Heart left ventricle (tissue), 16 donors: ENCODE measurements at regions not wholly inside any gene's neighbourhood (a gene's known extent, or its start where the extent isn't known, plus 50 kb on each side); places are given as distances from the start of the nearest gene placed in this dataset.

ENCODE experiments used
- ATAC-seq, 4 donors: fragments of 200-7000 bp; cut with Tn5 transposase; one replicate each; pipeline ENCODE4 v1.9.1; 2020 to 2022; ENCODE audit warnings: moderate library complexity in 4 of 4, mild to moderate bottlenecking in 3 of 4, moderate number of reproducible peaks in 1 of 4
- DNase-seq, 5 donors: peaks; one replicate each; pipeline ENCODE4 v3.0.0-alpha.2; 2020
- H3K27ac ChIP-seq, 12 donors: fragments of 200-600 bp; sonication (generic) in 4 of 12; one replicate each; pipeline versions ENCODE4 v1.5.0 to v1.8.0; 2016 to 2022; ENCODE audit warnings: mild to moderate bottlenecking in 2 of 12
- H3K27me3 ChIP-seq, 9 donors: fragments of 200-600 bp; sonication (generic) in 2 of 9; one replicate each; pipeline versions ENCODE4 v1.5.1 to v1.8.0; 2016 to 2022; ENCODE audit warnings: mild to moderate bottlenecking in 3 of 9
- H3K36me3 ChIP-seq, 9 donors: fragments of 200-600 bp; sonication (generic) in 2 of 9; one replicate each; pipeline versions ENCODE4 v1.5.0 to v1.8.0; 2018 to 2022; ENCODE audit warnings: mild to moderate bottlenecking in 2 of 9
- H3K4me1 ChIP-seq, 12 donors: fragments of 200-600 bp; sonication (generic) in 4 of 12; one replicate each; pipeline versions ENCODE4 v1.5.0 to v1.8.0; 2016 to 2022; ENCODE audit warnings: mild to moderate bottlenecking in 3 of 12
- H3K4me3 ChIP-seq, 12 donors: fragments of 200-600 bp; sonication (generic) in 4 of 12; one replicate each; pipeline versions ENCODE4 v1.5.0 to v1.8.0; 2017 to 2022; ENCODE audit warnings: mild to moderate bottlenecking in 9 of 12, moderate library complexity in 4 of 12
- H3K9me3 ChIP-seq, 12 donors: fragments of 200-600 bp; sonication (generic) in 4 of 12; one replicate each; pipeline versions ENCODE4 v1.5.0 to v1.8.0; 2016 to 2022; ENCODE audit warnings: mild to moderate bottlenecking in 1 of 12
- POLR2A ChIP-seq, 2 donors: fragments of 450-650 bp; IDR thresholded peaks; one replicate each; pipeline ENCODE4 v1.6.1; 2017; ENCODE audit warnings: antibody characterized with exemption in 2 of 2, mild to moderate bottlenecking in 2 of 2, moderate library complexity in 2 of 2
- WGBS, 4 donors: extraction: QIAGEN DNeasy Blood & Tissue Kit in 2 of 4; methylation state at CpG; one replicate each; pipeline versions ENCODE4 v1.1.5 to v1.1.7; 2013 to 2018; 5-methylcytosine and 5-hydroxymethylcytosine counted together
- intact Hi-C, 10 donors: fragments of 100-400 bp; cut with DNase I; formaldehyde crosslinking; loops; one replicate each; pipeline versions ENCODE4 v1.11.1 to v1.14.2; 2022
- TF ChIP-seq, protein P1 (sequence below), 12 donors: fragments of 200-600 bp; sonication (generic) in 4 of 12; IDR thresholded peaks; one replicate each; pipeline versions ENCODE4 v1.5.0 to v1.8.0; 2018 to 2022; ENCODE audit warnings: antibody characterized with exemption in 12 of 12, mild to moderate bottlenecking in 5 of 12
- donor health status: ischemic (EF 13 %, LVEDD 7.1; RV severe dilation, severe dysfunction).
- donor health status: healthy with polysubstance abuse.
- donor health status: DM: no; HTN: yes; CAD: no.
- donor health status: DM: no; HTN: no; CAD: no.
- donor health status: ischemic (EF 25% LVEDD 6.9; RV normal size, moderate dysfunction).
- donor health status: ischemic (EF 25% LVEDD 5.7; RV mildly dilated, moderate dysfunction).
- donor health status: healthy.
- donor health status: DM: yes; HTN: yes; CAD: no.
- donor health status: ischemic (EF 35%, LVEDD 5.7; RV mildly dilated, moderate dysfunction).
- donor health status: nonischemic (EF 11% LVEDD 7.7; RV severe dilation, severe dysfunction).
- donor health status: DM: yes; HTN: yes; CAD: no.
- donor health status: PGD.
- donor health status: ischemic (EF 29% LVEDD 5.4; RV normal size, mild dysfunction).
- donor health status: nonischemic (EF 23%, LVEDD 6.1; RV moderate dilation, normal function).

DNA sequence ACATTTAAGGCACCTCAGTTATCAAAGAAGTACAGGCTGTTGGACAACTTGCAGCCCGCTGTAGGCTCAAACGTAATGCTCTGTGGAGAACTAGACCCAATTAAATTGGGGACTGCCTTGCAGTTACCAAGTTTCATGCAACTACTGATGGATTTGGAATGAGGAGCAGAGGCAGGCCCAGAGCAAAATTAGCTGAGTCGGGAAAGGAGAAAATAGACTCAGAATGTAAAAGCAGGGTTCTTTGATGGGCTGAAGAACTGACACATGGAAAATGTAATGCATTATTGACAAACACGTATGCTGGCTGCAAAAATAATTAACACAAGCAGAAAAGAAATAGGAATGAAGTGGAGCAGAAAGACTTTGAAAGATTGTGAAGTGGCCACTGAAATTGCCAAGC lies 432.7 kb upstream of the HNRNPA3 start:
- intact Hi-C loops, result no loop called here
- H3K27me3 ChIP-seq, result no peaks in the 10 kb centered on the region
- no peak overlapping the region for H3K4me3 ChIP-seq
- H3K9me3 ChIP-seq, result peaks cover 0 to 7% (median 0%) of the 10 kb centered on the region in 12 donors
- no peak for ATAC-seq
- no peak for TF ChIP-seq POLR2A (IDR thresholded peaks at IDR 0.05)
- TF ChIP-seq, protein P1, sequence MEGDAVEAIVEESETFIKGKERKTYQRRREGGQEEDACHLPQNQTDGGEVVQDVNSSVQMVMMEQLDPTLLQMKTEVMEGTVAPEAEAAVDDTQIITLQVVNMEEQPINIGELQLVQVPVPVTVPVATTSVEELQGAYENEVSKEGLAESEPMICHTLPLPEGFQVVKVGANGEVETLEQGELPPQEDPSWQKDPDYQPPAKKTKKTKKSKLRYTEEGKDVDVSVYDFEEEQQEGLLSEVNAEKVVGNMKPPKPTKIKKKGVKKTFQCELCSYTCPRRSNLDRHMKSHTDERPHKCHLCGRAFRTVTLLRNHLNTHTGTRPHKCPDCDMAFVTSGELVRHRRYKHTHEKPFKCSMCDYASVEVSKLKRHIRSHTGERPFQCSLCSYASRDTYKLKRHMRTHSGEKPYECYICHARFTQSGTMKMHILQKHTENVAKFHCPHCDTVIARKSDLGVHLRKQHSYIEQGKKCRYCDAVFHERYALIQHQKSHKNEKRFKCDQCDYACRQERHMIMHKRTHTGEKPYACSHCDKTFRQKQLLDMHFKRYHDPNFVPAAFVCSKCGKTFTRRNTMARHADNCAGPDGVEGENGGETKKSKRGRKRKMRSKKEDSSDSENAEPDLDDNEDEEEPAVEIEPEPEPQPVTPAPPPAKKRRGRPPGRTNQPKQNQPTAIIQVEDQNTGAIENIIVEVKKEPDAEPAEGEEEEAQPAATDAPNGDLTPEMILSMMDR (IDR thresholded peaks at IDR 0.05), result no peak
- H3K4me1 ChIP-seq, result peaks cover 0 to 14% (median 0%) of the 10 kb centered on the region in 12 donors
- 93 to 97% (median 93%) methylated on average over 4 of the region's 4 CpGs for WGBS, 4 donors
- no peaks in the 10 kb centered on the region for H3K36me3 ChIP-seq
- H3K27ac ChIP-seq, result no peak overlapping the region
- DNase-seq, result no peak

DNA sequence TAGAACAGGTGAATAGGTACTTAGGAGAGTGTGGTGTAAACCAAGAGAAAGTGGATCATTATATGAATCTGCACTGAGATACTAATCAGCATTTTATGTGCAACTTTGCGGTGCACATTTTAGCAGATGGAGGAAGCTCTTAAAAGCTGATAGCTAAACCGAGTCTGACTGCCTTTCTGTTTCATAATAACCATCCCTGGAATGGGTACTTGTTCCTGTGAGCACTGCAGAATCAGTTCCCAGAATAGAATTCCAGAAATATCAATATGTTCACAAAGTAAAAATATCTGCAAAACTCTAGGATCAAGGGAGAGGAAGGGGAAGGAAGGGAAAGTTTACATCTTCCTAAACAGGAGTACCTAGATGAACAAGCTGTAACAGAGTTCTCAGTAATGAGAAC lies 432.2 kb upstream of the HNRNPA3 start:
- H3K27ac ChIP-seq, result no peak overlapping the region
- ATAC-seq (no peak), DNase-seq (no peak)
- no peaks in the 10 kb centered on the region for H3K27me3 ChIP-seq
- no peak for TF ChIP-seq POLR2A (IDR thresholded peaks at IDR 0.05)
- TF ChIP-seq, protein P1 (IDR thresholded peaks at IDR 0.05), result no peak
- peaks cover 0 to 7% (median 0%) of the 10 kb centered on the region in 12 donors for H3K9me3 ChIP-seq
- H3K4me3 ChIP-seq, result no peak overlapping the region
- no peaks in the 10 kb centered on the region for H3K36me3 ChIP-seq
- WGBS, 4 donors, result 62 to 78% (median 64%) methylated on average over 2 of the region's 2 CpGs
- intact Hi-C loops, result no loop called here
- H3K4me1 ChIP-seq, result peaks cover 0 to 18% (median 0%) of the 10 kb centered on the region in 12 donors

DNA sequence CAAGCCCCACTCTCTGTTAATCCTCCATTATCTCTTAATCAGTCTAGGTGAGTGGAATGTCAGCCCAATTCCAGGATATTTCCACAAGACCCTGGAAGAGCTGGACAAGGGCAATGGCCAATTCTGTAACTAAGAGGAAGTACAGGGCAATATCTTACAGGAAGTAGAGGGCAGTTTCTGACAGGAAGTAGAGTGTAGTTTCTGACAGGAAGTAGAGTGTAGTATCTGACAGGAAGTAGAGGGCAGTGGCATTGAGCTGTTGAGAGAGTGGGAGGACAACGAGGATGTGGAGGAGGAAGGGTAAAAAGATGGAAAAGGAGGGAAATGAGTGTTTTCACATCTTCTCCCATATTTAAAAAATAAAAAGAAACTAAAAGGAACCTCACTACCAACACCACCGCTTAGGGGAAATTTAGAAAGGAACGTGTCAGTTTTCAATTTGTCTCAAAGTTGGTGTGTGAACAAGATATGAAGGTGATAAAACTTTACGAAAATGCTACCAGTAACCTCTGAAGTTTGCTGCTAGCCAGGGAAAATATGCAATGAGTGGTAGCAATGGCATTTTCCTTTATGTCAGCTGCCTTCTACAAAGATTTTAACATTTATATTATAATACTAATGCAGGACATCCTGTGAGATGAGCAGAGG lies 430.9 kb upstream of the HNRNPA3 start:
- ATAC-seq (no peak), DNase-seq (no peak)
- WGBS, 4 donors, result 61 to 70% (median 65%) methylated on average over 4 of the region's 4 CpGs
- intact Hi-C loops, result no loop called here
- no peaks in the 10 kb centered on the region for H3K36me3 ChIP-seq
- TF ChIP-seq POLR2A (IDR thresholded peaks at IDR 0.05), result no peak
- TF ChIP-seq, protein P1 (IDR thresholded peaks at IDR 0.05), result no peak
- H3K27ac ChIP-seq, result no peak overlapping the region
- H3K9me3 ChIP-seq, result peaks cover 0 to 7% (median 0%) of the 10 kb centered on the region in 12 donors
- no peaks in the 10 kb centered on the region for H3K27me3 ChIP-seq
- H3K4me3 ChIP-seq, result no peak overlapping the region
- H3K4me1 ChIP-seq, result peaks cover 0 to 15% (median 0%) of the 10 kb centered on the region in 12 donors

DNA sequence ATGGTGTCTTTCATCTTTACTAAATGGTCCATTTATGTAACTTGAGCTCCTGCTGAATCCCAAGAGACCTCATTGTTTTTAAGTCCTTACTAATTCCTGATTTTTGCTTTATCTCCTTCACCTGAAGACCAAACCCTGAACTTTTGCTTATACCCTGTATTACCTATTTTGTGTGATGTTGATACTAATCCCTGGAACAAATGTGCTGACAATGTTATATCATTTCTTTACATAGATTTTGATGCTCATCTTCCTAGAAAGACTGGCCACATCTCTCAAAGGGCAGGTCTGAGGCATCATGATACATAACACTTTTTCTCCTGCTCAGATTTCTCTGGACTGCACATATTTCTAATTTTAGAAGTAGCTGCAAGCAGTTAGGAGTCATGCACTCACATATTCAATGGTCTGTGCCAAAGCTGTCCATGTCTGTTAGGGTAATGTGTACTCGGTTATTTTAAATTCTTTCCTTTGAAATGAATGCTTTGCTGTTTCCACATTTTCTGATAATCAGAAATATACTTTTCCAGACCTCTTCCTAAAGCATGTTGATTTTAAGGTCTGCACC lies 427.9 kb upstream of the HNRNPA3 start:
- TF ChIP-seq, protein P1 (IDR thresholded peaks at IDR 0.05), result no peak
- TF ChIP-seq POLR2A (IDR thresholded peaks at IDR 0.05), result no peak
- WGBS, 4 donors, result 32 to 80% (median 53%) methylated on average over 1 of the region's 1 CpG
- ATAC-seq (peak in 2 of 4 donors; percentile 52 to 79), DNase-seq (no peak)
- Histone ChIP-seq H3K9me3 (peaks cover 0 to 7% (median 0%) of the 10 kb centered on the region in 12 donors), H3K36me3 (no peaks in the 10 kb centered on the region), H3K4me3 (no peak overlapping the region), H3K27me3 (no peaks in the 10 kb centered on the region), H3K4me1 (peaks cover 0 to 15% (median 0%) of the 10 kb centered on the region in 12 donors), H3K27ac (no peak overlapping the region)
- intact Hi-C loops, result no loop called here
